ENCODE measurements at regions not wholly inside any gene's neighbourhood (a gene's known extent, or its start where the extent isn't known, plus 50 kb on each side); places are given as distances from the start of the nearest gene placed in this dataset.

DNA sequence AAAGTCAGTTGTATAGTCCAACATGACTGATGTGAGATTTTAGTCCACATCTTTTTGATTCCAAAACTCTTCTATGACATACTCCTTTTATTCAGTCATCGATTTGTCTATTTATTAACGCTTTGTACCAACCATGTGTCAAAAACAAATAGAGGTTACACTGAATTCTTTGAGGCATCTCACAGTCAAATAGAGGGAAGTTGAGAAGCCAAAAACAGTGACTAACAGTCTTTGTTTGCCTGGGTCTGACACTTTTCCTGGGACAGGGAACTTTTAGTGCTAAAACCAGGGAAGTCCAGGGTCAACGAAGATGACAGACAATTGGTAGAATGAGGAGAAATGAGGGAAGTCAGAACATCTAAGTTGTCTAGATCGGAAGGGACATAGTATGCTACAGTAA, 169.9 kb upstream of the HS3ST1 start:
- DNase-seq: no peak

DNA sequence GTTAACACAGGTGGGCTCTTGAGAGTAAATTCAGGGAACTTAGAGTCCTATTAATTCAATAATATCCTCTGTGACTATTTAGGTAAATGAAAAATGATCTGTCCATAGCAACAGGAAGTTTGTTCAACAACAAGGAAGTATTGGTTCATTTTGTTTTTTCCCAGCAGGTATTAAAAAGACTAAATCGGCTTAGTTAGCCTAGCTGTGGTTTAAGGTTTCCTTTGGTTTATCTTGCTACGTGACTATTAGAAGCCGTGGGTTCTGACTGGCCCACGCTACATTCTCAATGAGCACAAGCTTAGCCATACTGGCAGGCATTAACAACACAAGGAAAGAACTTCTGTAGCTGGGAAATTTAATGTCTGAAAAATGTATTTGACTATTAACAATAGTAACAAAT, 168.8 kb upstream of the HS3ST1 start:
- no peak for DNase-seq

DNA sequence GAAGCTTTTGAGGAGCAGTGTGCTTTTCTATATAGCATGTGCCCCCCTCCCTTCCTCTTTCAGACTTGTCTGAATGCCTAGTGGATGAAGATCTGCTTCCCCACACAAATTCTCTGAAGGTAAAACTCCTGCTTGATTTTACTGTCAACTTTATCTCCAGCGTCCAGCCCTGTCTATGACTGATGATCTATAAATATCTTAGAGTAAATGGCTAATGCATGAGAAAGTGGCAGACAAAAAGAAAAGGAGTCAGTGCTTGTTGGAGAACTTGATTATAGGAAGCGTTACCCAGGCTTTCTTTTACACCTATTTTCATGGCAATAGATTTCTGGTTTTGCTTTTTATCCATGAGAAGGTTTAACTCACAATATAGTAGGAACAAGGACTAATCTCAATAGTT, 168.3 kb upstream of the HS3ST1 start:
- no peak for DNase-seq

DNA sequence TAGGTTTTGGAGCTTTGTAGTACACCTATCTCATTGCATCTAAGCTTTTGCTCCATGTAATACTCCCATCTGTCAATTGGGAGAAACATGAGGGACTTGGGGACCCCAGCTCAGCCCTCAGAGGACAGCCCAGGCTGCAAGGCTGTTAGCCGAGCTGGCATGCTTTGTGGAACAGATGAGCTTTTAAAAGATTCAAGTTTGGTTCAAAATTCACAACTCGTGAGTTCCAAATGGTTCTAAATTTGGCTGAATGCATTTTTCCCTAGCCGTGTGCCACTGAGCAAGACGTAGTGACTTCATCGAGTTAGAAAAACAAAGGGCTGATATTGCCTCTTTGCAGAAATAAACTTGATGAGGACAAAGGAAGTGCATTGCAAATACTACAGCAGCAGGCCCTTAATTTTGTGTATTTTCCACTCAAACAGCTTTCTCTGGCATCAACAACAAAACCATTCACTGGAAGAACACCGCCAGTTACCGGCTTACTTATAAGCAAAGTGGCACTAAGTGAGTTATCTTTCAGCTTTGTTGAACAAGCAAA, 165.0 kb upstream of the HS3ST1 start:
- no peak for DNase-seq

DNA sequence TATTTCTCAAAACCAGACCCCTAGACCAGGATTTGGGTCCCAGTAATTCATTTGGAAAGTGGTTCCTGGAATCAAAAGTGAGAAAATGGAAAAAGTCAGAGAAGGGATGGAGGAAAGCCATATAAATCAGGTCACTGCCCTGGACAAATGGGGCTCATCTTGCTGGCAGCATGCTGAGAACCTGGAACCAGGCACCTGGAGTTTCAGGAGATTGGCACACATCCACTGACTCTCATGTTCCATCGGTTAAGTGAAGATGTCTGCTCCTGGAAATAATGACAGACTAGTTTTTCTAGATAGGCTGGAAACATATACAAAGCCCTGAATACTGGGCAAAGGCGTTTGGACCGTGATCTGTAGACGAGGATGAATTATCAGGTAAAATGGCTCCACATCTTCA, 163.6 kb upstream of the HS3ST1 start:
- no peak for DNase-seq

DNA sequence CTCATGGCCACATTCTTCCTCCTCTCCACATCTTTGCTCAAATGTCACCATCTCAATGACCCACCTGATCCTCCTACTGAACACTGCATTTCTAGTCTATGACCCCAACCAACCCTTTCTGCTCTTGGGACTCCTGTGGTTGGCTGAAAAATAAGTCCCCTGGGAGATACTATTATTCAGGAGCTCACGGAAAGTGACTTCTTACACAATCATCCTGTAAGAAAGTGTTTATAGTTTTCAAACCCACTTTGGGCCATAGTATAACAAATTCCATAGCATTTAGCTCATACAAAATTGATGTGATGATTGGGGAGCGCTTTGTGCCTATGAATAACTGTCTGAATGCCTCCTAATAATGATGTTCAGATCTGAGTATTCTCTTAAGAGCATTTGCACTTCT, 161.4 kb upstream of the HS3ST1 start:
- no peak for DNase-seq

DNA sequence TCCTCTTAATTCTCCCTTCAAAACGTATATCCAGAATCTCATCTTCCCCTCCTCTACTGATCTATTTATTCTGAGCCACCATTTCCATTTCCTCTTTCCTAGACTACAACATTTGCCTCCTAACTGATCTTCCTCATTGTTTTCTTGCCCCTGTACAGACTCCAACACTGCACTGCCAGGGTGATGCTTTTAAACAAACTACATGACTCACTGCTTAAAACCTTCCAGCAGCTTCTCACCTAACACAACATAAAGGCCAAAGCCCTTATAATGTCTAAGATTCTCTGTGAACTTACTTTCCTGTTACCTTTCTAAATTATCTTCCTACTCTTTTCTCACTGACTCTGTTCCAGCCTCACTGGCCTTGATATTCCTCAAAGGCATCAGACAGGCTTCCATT, 161.0 kb upstream of the HS3ST1 start:
- DNase-seq: no peak

DNA sequence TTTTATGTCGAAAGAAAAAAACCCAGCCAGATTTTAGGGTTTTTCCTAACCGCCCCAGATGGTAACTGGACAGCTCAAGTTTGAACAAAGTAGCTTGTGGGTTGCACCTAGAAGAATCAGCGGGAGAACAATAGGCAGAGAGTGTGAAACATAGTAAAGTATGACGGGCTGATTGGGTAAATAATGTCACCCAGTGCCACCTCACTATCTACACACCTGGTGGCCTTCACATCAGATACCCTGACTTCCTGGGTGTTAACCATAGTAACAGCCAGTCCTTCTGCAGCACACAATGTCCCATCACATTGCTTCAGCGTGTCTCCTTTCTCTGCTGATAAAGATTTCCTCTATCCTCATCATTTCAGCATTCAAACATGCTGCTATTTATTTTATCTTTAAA, 159.1 kb upstream of the HS3ST1 start:
- no peak for DNase-seq

DNA sequence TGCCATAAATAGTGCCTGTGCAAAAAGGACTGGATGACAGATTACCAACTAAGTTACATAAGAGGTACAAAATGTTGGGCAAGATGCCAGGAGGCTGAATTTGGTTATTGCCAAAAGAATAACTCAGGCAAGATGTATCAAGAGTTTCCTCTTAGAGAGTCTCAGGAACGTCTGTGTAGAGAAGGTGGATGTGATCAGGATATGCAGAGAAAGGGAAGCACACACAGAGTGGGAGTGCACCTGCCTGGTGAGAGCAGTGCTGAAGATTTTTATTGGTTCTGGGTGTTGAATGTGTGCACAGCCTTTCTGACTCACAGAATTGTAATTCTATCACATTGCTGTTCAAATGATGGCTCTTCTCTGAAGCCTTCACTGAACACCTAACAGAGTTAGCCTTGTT, 156.8 kb upstream of the HS3ST1 start:
- DNase-seq: no peak

DNA sequence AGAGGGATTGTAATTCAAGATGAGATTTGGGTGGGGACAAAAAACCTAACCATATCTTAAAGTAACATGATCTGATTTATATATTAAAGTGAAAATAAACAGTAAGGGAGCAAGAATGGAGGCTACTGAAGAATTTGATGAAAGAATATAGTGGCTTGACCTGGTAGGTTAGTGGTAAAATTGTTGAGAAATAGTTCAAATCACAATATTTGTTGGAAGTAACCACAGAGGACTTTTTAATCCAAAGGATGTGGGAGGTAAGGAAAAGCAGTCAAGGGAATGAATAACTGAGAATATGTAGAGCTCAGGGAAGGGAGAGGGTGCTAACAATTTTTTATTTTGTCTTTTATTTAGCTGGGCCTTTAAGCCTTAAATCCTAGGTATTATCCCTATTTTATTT, 139.8 kb upstream of the HS3ST1 start:
- DNase-seq: no peak

DNA sequence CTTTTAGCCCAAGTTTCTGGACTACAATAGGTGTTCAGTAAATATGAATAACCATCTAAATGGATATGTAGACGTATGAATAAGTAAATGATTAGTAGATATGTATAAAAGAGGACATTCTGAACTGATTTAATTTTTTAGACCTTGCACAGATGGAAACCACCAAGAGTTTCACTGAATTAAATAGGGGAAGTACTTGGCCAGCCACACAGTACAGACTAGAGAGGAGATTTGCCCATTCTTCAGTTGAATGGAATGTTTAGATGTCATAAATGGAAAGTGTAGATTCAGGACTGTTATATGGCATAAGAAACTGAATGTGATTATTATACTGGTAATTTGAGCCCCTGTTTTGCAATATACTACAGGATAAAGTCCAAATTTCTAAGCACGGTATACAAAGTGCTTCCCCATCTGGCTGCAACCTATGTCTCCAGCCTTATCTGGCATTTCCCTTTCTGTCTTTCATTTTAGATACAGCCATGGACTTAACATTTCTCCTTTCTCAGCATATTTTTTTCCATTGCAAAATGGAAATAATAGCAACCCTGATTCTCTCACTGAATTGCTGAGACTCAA, 137.8 kb upstream of the HS3ST1 start:
- no peak for DNase-seq

DNA sequence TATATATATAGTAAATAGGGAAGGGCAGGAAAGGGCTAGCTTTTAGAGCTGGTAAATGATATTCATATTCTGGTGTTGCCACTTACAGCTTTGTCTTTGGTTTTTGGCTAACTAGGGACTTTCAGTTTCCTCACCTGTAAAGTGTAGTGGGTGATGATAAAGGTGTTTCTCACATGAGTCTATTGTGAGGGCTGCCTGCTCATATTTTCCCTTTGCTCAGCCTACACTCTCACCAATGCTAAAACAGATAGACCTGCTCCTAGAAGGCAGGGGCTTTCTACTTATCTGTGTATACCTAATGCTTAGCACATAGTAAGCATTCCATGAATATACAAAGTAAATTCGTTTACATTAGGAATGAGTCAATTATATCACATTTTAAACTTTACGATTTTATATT, 137.2 kb upstream of the HS3ST1 start:
- DNase-seq: no peak

DNA sequence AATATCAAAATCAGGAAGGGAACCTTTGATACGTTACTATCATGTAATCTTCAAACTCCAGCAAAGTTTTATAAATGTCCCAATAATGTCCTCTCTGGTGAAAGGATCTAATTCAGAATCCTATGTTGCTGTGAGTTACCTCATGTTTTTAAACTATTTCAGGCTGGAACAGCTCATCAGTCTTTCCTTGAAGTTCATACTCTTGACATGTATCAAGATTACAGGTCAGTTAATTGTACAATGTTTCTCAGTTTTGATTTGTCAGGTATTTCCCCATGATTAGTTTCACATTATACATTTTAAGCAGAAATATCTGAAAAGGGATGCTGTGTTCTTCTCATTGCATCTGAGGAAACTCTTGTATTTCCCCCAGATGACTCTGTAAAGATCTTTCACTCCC, 136.5 kb upstream of the HS3ST1 start:
- no peak for DNase-seq

DNA sequence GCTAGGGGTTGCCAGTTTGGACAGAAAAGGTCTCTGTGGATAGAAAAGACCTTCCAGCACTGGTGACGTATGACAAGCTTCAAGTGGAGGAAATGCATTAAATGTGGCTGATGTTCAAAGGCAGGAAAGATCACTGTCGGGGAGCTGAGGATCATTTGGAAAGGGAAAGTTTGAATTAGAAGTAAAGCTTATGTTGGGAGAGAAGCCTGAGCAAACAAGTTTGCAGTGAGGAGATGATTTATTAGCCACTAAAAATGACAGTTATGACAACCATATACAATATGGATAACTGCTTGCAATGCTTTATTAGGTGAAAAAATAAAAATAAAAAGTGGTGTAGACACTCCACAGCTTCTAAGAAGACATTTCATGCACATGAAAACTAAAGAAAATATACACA, 135.3 kb upstream of the HS3ST1 start:
- no peak for DNase-seq

DNA sequence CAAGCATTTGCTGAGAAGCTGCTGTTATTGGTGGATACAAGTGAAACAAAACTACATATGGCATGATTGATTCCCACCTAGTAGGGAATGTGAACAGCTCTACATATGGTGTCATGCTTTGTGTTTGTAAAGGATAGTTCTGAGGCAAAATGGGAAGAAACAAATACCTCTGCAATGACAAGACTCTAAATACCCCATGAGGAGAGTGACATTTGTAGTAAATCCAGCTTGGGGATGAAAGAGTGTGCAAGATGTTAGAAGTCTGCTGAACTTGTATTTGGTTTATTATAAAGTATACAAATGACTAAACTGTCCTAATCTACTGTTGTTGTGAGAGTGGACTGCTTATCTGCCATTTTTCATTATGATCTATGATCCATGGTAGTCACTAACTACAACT, 120.8 kb upstream of the HS3ST1 start:
- no peak for DNase-seq

DNA sequence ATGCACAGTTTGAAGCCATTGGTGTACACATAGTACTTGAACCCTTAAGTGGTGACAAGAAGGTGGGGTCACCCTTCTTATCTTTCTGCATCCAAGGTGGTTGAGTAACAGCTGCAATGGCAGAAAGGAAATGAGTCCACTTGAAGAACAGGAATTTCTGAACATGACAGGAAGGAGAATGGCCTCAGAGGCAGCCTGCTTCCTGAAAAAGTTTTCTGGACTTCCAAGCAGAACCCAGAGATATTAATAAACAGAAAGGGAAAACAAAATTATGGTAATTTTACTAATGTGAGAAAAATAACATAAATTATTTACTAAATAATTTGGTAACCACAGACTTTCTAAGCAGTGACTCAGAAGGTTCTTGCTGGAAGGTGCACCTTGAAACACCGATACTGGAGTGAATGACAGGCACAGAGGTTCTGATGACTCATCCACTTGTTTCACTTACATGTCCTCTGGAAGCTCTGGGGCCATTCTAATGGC, 119.9 kb upstream of the HS3ST1 start:
- no peak for DNase-seq

DNA sequence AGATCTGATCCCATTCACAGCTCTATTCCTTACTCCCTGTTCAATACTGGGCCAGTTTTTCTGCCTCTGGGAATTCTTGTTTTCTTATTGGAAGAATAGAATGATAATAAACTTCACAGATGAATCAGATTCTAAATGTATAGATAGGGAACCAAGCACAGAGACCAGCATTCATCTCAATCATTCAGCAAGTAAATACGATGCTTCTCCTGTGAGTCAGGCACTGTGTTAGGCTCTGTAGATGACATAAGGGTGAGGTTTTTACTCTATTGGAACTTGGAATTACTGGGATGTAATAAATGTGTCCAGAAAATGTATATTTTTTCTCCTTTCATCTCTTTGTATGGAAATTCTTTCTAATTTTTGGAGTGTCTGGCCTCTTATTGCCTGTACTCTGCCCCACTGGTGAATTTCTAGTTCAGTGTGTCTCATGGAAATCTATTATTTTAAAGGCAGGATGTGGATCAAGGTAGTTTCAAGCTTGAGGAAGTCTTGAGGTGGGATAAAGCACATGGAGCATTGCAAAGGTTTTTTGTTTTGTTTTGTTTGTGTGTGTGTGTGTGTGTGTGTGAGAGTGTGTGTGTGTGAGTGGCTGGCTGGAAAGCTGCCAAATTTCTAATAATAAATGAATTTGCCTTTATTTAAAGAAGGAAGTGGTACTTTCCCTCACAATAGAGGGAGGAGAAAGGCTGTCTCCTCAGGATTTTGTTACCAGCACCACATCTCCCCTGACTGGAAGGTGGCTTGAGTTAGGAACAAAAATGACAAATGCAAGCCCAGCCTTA, 117.9 kb upstream of the HS3ST1 start:
- DNase-seq: no peak

DNA sequence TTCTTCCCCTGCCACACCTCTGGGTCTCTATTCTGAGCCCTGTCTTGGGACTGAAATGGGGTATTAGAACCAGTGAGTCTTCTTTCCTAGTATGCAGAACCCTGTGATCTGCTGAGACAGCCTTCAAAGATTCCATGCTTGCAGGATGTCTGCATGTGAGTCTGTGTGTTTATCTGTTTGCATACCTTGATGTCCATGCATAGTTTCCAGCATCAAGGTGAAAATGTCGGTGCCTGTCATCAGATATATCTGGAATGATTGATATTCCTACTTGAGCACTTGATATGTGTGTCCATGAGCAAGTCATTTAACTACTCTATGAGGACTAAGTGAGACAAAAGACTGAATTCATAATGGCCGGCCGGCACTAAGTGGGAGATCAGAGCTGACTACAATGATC, 117.0 kb upstream of the HS3ST1 start:
- no peak for DNase-seq

DNA sequence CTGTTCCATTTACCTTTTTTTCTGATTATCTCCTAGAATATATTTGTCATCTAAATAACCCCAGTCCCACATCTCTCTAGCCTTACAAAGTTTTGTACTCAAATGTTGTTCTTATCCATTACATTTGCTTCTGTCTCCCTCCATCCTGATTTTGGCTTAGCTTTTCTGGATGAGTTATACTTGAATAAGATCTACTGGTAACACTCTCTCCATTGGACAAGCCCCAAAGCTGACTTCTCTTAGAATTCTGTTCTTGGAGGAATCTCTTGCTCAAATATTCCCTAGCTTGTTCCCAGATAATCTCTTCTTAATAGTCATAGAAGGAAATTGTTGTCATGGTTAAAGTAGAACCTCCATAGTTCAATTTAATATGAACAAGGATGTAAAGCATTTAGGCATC, 115.5 kb upstream of the HS3ST1 start:
- no peak for DNase-seq

DNA sequence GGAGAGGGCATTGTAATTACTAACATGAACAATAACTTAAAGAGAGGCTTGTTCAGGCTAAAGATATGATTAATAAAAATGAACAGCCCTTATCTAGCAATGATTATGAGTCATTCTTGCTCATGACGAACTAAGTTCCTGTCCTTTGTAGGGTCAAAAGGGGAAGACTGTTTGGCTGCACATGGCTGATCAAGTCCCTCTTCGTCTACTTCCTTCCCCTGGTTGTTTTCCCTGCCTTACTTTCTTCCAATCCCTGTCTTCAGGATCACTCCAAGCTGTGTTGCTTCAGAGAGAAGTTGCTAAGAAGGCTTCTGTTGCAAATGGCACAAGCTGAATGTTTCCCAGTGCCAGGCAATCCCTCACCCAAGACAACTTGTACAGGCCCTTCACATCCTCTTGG, 115.0 kb upstream of the HS3ST1 start:
- DNase-seq: no peak

DNA sequence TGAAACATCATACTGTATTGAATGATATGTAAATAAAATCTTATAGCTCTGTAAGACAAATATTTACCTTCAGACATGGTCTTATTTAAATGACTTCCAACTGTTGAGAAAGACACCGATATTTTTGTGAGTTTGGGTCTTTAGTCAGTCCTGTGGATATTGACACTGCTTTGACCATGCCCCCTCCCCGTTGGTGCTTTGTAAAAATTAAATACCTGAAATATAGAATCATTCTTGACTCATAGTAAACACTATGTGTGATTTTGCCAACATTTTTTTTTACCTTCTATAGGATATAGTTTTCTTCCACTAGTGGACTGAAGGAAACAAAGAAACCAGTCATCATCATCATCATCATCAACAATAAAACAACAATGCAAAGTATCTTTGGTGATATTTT, 114.3 kb upstream of the HS3ST1 start:
- no peak for DNase-seq

DNA sequence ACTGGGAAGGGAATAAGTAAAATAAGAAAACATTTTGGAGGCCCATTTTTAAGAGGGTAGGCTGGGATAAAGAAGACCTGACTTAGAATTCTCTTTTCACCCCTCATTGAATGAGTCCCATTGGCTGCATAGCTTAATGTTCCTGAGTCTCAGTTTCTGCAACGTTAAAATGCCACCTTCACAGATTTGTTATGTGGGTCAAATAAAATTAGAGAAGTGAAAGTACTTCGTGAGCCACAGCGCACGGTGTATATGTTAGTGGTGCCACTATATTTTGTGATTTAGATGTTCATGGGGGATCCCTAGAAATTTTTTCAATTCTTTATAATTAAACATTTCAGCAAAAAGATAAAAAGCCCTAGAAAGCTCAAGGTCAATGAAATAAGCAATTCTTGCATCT, 109.2 kb upstream of the HS3ST1 start:
- DNase-seq: no peak

DNA sequence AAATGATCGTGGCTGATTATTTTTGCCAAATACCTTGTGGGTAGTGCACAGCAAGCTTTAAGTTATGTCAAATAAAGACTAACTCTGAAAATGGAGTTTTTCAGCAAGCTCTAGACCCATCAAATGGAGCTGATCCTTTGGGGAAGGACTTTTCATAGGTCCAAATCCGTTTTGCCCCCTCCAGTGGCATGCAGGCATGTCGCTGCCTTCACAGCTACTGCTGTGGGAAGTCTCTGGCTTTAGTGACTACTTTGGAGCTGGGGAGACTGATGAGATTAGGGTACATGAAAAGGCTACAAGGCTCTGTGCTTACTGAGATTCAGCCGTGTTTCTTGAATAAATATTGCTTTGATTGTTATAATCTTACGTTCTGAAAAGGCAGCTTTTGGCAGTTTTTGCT, 106.6 kb upstream of the HS3ST1 start:
- DNase-seq: no peak

All from muscle of arm (tissue), 1 donor.